Neuron (in vitro differentiated cells): ENCODE measurements at regions not wholly inside any gene's neighbourhood (a gene's known extent, or its start where the extent isn't known, plus 50 kb on each side); places are given as distances from the start of the nearest gene placed in this dataset.

Experiments used
- H2AFZ ChIP-seq: one replicate; pipeline ENCODE4 v1.6.1; 2013; ENCODE audit warnings: low read depth, mild to moderate bottlenecking, inconsistent platforms, low read length, moderate library complexity
- H3K27me3 ChIP-seq: one replicate; pipeline ENCODE4 v1.6.1; 2013; ENCODE audit warnings: low read length; ENCODE audit not compliant: insufficient read depth
- H3K36me3 ChIP-seq: one replicate; pipeline ENCODE4 v1.6.1; 2013; ENCODE audit warnings: low read length; ENCODE audit not compliant: insufficient read depth
- H3K4me1 ChIP-seq: one replicate; pipeline ENCODE4 v1.6.1; 2013; ENCODE audit warnings: low read length; ENCODE audit not compliant: insufficient read depth
- H3K4me3 ChIP-seq: 2 replicates; pipeline ENCODE4 v1.5.1; 2013; ENCODE audit warnings: mild to moderate bottlenecking, low read length, moderate library complexity
- H3K9me3 ChIP-seq: one replicate; pipeline ENCODE4 v1.6.1; 2013; ENCODE audit warnings: low read length

- no peak overlapping the region for H3K4me3 ChIP-seq
- no peaks in the 10 kb centered on the region for H3K9me3 ChIP-seq
- H2AFZ ChIP-seq = no peak overlapping the region
- no peaks in the 10 kb centered on the region for H3K4me1 ChIP-seq
- H3K36me3 ChIP-seq = no peaks in the 10 kb centered on the region
- H3K27me3 ChIP-seq = no peaks in the 10 kb centered on the region
These were observed 468.9 kb downstream of the IPMK start for GRCh38 chr10:57798830-57799229.

- no peaks in the 10 kb centered on the region for H3K36me3 ChIP-seq
- no peak overlapping the region for H2AFZ ChIP-seq
- no peak overlapping the region for H3K4me3 ChIP-seq
- H3K9me3 ChIP-seq = no peaks in the 10 kb centered on the region
- H3K4me1 ChIP-seq = peaks cover 6% of the 10 kb centered on the region
- no peaks in the 10 kb centered on the region for H3K27me3 ChIP-seq
These were observed 476.1 kb downstream of the IPMK start for GRCh38 chr10:57791546-57791945.

- no peak overlapping the region for H2AFZ ChIP-seq
- no peaks in the 10 kb centered on the region for H3K36me3 ChIP-seq
- no peaks in the 10 kb centered on the region for H3K9me3 ChIP-seq
- peaks cover 9% of the 10 kb centered on the region for H3K4me1 ChIP-seq
- H3K27me3 ChIP-seq = no peaks in the 10 kb centered on the region
- H3K4me3 ChIP-seq = no peak overlapping the region
These were observed 477.0 kb downstream of the IPMK start for GRCh38 chr10:57790703-57791102.

- Histone ChIP-seq H3K36me3 (no peaks in the 10 kb centered on the region), H2AFZ (no peak overlapping the region), H3K27me3 (no peaks in the 10 kb centered on the region), H3K9me3 (no peaks in the 10 kb centered on the region), H3K4me1 (peaks cover 9% of the 10 kb centered on the region), H3K4me3 (no peak overlapping the region)
These were observed 479.6 kb downstream of the IPMK start for GRCh38 chr10:57788117-57788516.

- Histone ChIP-seq H3K4me3 (no peak overlapping the region), H2AFZ (no peak overlapping the region), H3K36me3 (no peaks in the 10 kb centered on the region), H3K27me3 (no peaks in the 10 kb centered on the region), H3K4me1 (peaks cover 9% of the 10 kb centered on the region), H3K9me3 (no peaks in the 10 kb centered on the region)
These were observed 480.6 kb downstream of the IPMK start for GRCh38 chr10:57786850-57787750.

- H3K9me3 ChIP-seq = no peaks in the 10 kb centered on the region
- H2AFZ ChIP-seq = no peak overlapping the region
- no peaks in the 10 kb centered on the region for H3K36me3 ChIP-seq
- H3K4me3 ChIP-seq = no peak overlapping the region
- no peaks in the 10 kb centered on the region for H3K27me3 ChIP-seq
- peaks cover 9% of the 10 kb centered on the region for H3K4me1 ChIP-seq
These were observed 481.4 kb downstream of the IPMK start for GRCh38 chr10:57786331-57786730.

GRCh38 chr10:57785546-57785945, 482.1 kb downstream of the IPMK start:
- peaks cover 9% of the 10 kb centered on the region for H3K4me1 ChIP-seq
- H3K4me3 ChIP-seq = no peak overlapping the region
- no peaks in the 10 kb centered on the region for H3K36me3 ChIP-seq
- no peak overlapping the region for H2AFZ ChIP-seq
- H3K27me3 ChIP-seq = no peaks in the 10 kb centered on the region
- no peaks in the 10 kb centered on the region for H3K9me3 ChIP-seq

GRCh38 chr10:57785068-57785467, 482.6 kb downstream of the IPMK start:
- H3K4me3 ChIP-seq = no peak overlapping the region
- no peaks in the 10 kb centered on the region for H3K27me3 ChIP-seq
- no peaks in the 10 kb centered on the region for H3K9me3 ChIP-seq
- no peak overlapping the region for H2AFZ ChIP-seq
- no peaks in the 10 kb centered on the region for H3K36me3 ChIP-seq
- peaks cover 9% of the 10 kb centered on the region for H3K4me1 ChIP-seq

- H3K9me3 ChIP-seq = peaks cover 2% of the 10 kb centered on the region
- no peak overlapping the region for H3K4me3 ChIP-seq
- H3K27me3 ChIP-seq = no peaks in the 10 kb centered on the region
- no peaks in the 10 kb centered on the region for H3K4me1 ChIP-seq
- no peak overlapping the region for H2AFZ ChIP-seq
- H3K36me3 ChIP-seq = no peaks in the 10 kb centered on the region
These were observed 490.8 kb downstream of the IPMK start for GRCh38 chr10:57776688-57777432.

- Histone ChIP-seq H3K9me3 (peaks cover 2% of the 10 kb centered on the region), H3K36me3 (no peaks in the 10 kb centered on the region), H3K4me1 (no peaks in the 10 kb centered on the region), H3K4me3 (no peak overlapping the region), H2AFZ (no peak overlapping the region), H3K27me3 (no peaks in the 10 kb centered on the region)
These were observed 492.4 kb downstream of the IPMK start for GRCh38 chr10:57775250-57775649.

GRCh38 chr10:57769298-57769697, 498.4 kb downstream of the IPMK start:
- Histone ChIP-seq H2AFZ (no peak overlapping the region), H3K4me1 (no peaks in the 10 kb centered on the region), H3K9me3 (no peaks in the 10 kb centered on the region), H3K4me3 (no peak overlapping the region), H3K36me3 (no peaks in the 10 kb centered on the region), H3K27me3 (no peaks in the 10 kb centered on the region)

GRCh38 chr10:57759777-57760176, 507.9 kb downstream of the IPMK start:
- no peaks in the 10 kb centered on the region for H3K36me3 ChIP-seq

GRCh38 chr10:57754803-57755202, 512.9 kb downstream of the IPMK start:
- H3K4me3 ChIP-seq = no peak overlapping the region
- H2AFZ ChIP-seq = no peak overlapping the region
- no peaks in the 10 kb centered on the region for H3K27me3 ChIP-seq
- H3K4me1 ChIP-seq = no peaks in the 10 kb centered on the region
- H3K36me3 ChIP-seq = no peaks in the 10 kb centered on the region
- H3K9me3 ChIP-seq = no peaks in the 10 kb centered on the region

More at GRCh38 chr10:57759777-57760176, 507.9 kb downstream of the IPMK start:
- Histone ChIP-seq H2AFZ (no peak overlapping the region), H3K9me3 (no peaks in the 10 kb centered on the region), H3K4me1 (no peaks in the 10 kb centered on the region), H3K27me3 (no peaks in the 10 kb centered on the region), H3K4me3 (no peak overlapping the region)
